HCT116 (cell line): ENCODE measurements at regions not wholly inside any gene's neighbourhood (a gene's known extent, or its start where the extent isn't known, plus 50 kb on each side); places are given as distances from the start of the nearest gene placed in this dataset.

Experiments used
- CTCF ChIP-seq, 3 experiments: fragments of 200-600 bp in 1 of 3; sonication (generic) in 1 of 3; IDR thresholded peaks in 2 of 3; conservative IDR thresholded peaks in 1 of 3; 2 replicates each; pipeline ENCODE4 v1.5.1; 2012 to 2017; ENCODE audit warnings: low read depth in 2 of 3, low read length in 2 of 3, antibody characterized with exemption in 1 of 3, borderline replicate concordance in 1 of 3, control low read depth in 1 of 3, mild to moderate bottlenecking in 1 of 3, mixed read lengths in 1 of 3, mixed run types in 1 of 3, moderate library complexity in 1 of 3; ENCODE audit not compliant: insufficient read depth in 1 of 3
- EGR1 ChIP-seq: IDR thresholded peaks from 2 replicates; pipeline ENCODE4 v1.6.1; 2012; ENCODE audit warnings: low read depth
- EZH2 ChIP-seq: fragments of 200-600 bp; sonication (generic); IDR thresholded peaks from 2 replicates; pipeline ENCODE4 v1.6.1; 2017; ENCODE audit warnings: antibody characterized with exemption, mixed run types
- MAX ChIP-seq: IDR thresholded peaks from 2 replicates; pipeline ENCODE4 v1.6.1; 2012
- POLR2A ChIP-seq: IDR thresholded peaks from 2 replicates; pipeline ENCODE4 v1.7.0; 2011; ENCODE audit warnings: borderline replicate concordance; ENCODE audit not compliant: insufficient read depth, insufficient read length; ENCODE audit errors: extremely low read depth
- POLR2AphosphoS5 ChIP-seq: IDR thresholded peaks from 2 replicates; pipeline ENCODE4 v1.6.1; 2011; ENCODE audit warnings: mild to moderate bottlenecking, low read depth, low read length, moderate library complexity
- RAD21 ChIP-seq: IDR thresholded peaks from 2 replicates; pipeline ENCODE4 v1.6.1; 2012; ENCODE audit warnings: low read depth, mild to moderate bottlenecking
- SIN3A ChIP-seq: IDR thresholded peaks from 2 replicates; pipeline ENCODE4 v1.6.1; 2012; ENCODE audit warnings: low read depth

- TF ChIP-seq SIN3A (no peak), CTCF (IDR thresholded peaks at IDR 0.05 in 2 of 3, conservative IDR thresholded peaks at IDR 0.05 in 1 of 3; ENCODE audit: borderline replicate concordance in 1 of 3, insufficient read depth in 1 of 3, low read depth in 2 of 3, low read length in 2 of 3) (no peak), EZH2 (no peak), POLR2AphosphoS5 (no peak), EGR1 (no peak), RAD21 (no peak), MAX (no peak), POLR2A (no peak)
Observed at GRCh38 chr11:127340438-127340837, 339.9 kb upstream of the KIRREL3 start.
